ENCODE measurements at regions not wholly inside any gene's neighbourhood (a gene's known extent, or its start where the extent isn't known, plus 50 kb on each side); places are given as distances from the start of the nearest gene placed in this dataset.

DNA sequence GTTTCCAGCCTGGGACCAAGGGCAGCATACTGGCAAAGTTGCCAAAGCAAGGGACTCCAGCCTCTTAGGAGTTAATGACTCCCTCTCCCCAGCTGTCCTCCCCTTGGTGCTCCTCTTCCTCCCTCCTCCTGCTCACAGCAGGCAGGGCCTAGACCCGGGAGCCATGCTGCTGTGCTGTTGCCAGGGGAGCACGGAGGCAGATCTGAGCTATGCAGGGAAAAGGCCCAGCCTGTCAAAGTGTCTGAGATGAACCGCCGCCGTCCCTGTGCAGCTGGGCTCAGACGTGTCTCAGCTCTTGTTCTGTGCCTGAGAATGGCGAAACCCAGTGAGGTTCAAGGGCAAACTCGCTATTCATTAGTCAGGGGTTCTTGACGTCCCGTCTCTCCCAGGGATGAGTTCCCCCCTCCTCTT, 60.8 kb upstream of the POLG start:
- ChIA-PET CTCF (interaction anchor here (0.8 kb wide), 1 partner anchor 34 kb away, joined by 3 read pairs; no protein-coding TSS in a partner anchor), POLR2A (no interaction called here)
- intact Hi-C loops (cut with micrococcal nuclease; ENCODE audit: unreplicated experiment) (no loop called here), in situ Hi-C loops (cut with HindIII; ENCODE audit: low pct_unique_long_range_greater_than_20kb, low sequenced_read_pairs) (no loop called here)
- TF ChIP-seq TCF7L2 (IDR thresholded peaks at IDR 0.05; ENCODE audit: low read depth, low read length) (no peak), SIN3A (IDR thresholded peaks at IDR 0.05; ENCODE audit: borderline replicate concordance, insufficient read depth, low read depth, low read length) (no peak)
- no peak for ATAC-seq
- H3K36me3 ChIP-seq (ENCODE audit: control insufficient read depth, insufficient read depth, low read length) = no peaks in the 10 kb centered on the region
- H3K4me3 ChIP-seq (ENCODE audit: low read depth in 2 of 2, low read length in 2 of 2) = no peak overlapping the region
- BruUV-seq (replicated peaks) = no TSS peak
- no peak overlapping the region for H3K27ac ChIP-seq (ENCODE audit: low read length)
- no peak for DNase-seq (ENCODE audit: low read depth, low spot score)
- H3K9me3 ChIP-seq (ENCODE audit: control insufficient read depth, insufficient read depth, low read depth, low read length) = no peaks in the 10 kb centered on the region
- no peaks in the 10 kb centered on the region for H3K4me1 ChIP-seq (ENCODE audit: control insufficient read depth, insufficient read depth, low read length)
- no peaks in the 10 kb centered on the region for H3K27me3 ChIP-seq (ENCODE audit: control insufficient read depth, insufficient read depth, low read length)

GRCh38 chr15:89395031-89395430, 60.4 kb upstream of the POLG start:
- intact Hi-C loops (cut with micrococcal nuclease; ENCODE audit: unreplicated experiment) = no loop called here
- CTCF ChIA-PET = interaction anchor here (0.8 kb wide), 1 partner anchor 33 kb away, joined by 3 read pairs; no protein-coding TSS in a partner anchor
- no peak overlapping the region for H3K27ac ChIP-seq (ENCODE audit: low read length)
- no TSS peak for BruUV-seq (replicated peaks)
- H3K4me1 ChIP-seq (ENCODE audit: control insufficient read depth, insufficient read depth, low read length) = no peaks in the 10 kb centered on the region
- H3K4me3 ChIP-seq (ENCODE audit: low read depth in 2 of 2, low read length in 2 of 2) = no peak overlapping the region
- H3K27me3 ChIP-seq (ENCODE audit: control insufficient read depth, insufficient read depth, low read length) = no peaks in the 10 kb centered on the region
- in situ Hi-C loops (cut with HindIII; ENCODE audit: low pct_unique_long_range_greater_than_20kb, low sequenced_read_pairs) = no loop called here
- POLR2A ChIA-PET = interaction anchor here (0.6 kb wide), 1 partner anchor 106 kb away, joined by 3 read pairs; no protein-coding TSS in a partner anchor
- DNase-seq (ENCODE audit: low read depth, low spot score) (no peak), ATAC-seq (no peak)
- no peak for TF ChIP-seq POLR2AphosphoS5 (IDR thresholded peaks at IDR 0.05; ENCODE audit: low read depth, low read length)
- TF ChIP-seq CTCF (IDR thresholded peaks at IDR 0.05) = no peak
- no peak for TF ChIP-seq REST (IDR thresholded peaks at IDR 0.05; ENCODE audit: insufficient read depth in 1 of 2, low read depth in 2 of 2, low read length in 1 of 2)
- TF ChIP-seq SIN3A (IDR thresholded peaks at IDR 0.05; ENCODE audit: borderline replicate concordance, insufficient read depth, low read depth, low read length) = no peak
- H3K9me3 ChIP-seq (ENCODE audit: control insufficient read depth, insufficient read depth, low read depth, low read length) = no peaks in the 10 kb centered on the region
- H3K36me3 ChIP-seq (ENCODE audit: control insufficient read depth, insufficient read depth, low read length) = no peaks in the 10 kb centered on the region

DNA sequence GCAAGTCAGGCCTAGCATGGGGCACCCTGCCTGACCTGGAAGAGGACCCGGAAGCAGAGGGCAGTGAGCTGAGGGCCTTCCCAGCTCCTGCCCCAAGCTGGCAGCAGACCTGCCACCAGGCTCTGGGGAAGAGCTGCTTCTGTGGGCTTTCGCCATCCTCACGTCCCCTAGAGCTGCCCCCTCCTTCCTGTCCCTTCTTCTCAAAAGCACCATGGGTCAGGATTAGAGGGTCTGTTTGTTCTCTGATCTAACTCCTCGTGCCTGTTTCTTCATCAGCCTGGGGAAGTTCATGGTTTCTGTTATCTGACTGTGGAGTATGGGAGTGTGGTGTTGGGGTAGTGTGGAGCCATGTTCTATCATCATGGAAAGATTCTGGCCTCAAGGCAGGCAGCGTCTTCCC, 58.4 kb upstream of the POLG start:
- CTCF ChIA-PET = interaction anchor here (1.0 kb wide), 1 partner anchor 24 kb away, joined by 3 read pairs; no protein-coding TSS in a partner anchor

More for the DNA sequence above, 58.4 kb upstream of the POLG start:
- Histone ChIP-seq H3K36me3 (ENCODE audit: control insufficient read depth, insufficient read depth, low read length) (no peaks in the 10 kb centered on the region), H3K27ac (ENCODE audit: low read length) (no peak overlapping the region), H3K4me1 (ENCODE audit: control insufficient read depth, insufficient read depth, low read length) (no peaks in the 10 kb centered on the region), H3K9me3 (ENCODE audit: control insufficient read depth, insufficient read depth, low read depth, low read length) (no peaks in the 10 kb centered on the region), H3K27me3 (ENCODE audit: control insufficient read depth, insufficient read depth, low read length) (no peaks in the 10 kb centered on the region), H3K4me3 (ENCODE audit: low read depth in 2 of 2, low read length in 2 of 2) (no peak overlapping the region)
- in situ Hi-C loops (cut with HindIII; ENCODE audit: low pct_unique_long_range_greater_than_20kb, low sequenced_read_pairs) (no loop called here), intact Hi-C loops (cut with micrococcal nuclease; ENCODE audit: unreplicated experiment) (no loop called here)
- POLR2A ChIA-PET = no interaction called here
- DNase-seq (ENCODE audit: low read depth, low spot score) (no peak), ATAC-seq (no peak)
- BruUV-seq (replicated peaks) = no TSS peak
- TF ChIP-seq CTCF (IDR thresholded peaks at IDR 0.05) (no peak), SIN3A (IDR thresholded peaks at IDR 0.05; ENCODE audit: borderline replicate concordance, insufficient read depth, low read depth, low read length) (no peak), REST (IDR thresholded peaks at IDR 0.05; ENCODE audit: insufficient read depth in 1 of 2, low read depth in 2 of 2, low read length in 1 of 2) (no peak), POLR2AphosphoS5 (IDR thresholded peaks at IDR 0.05; ENCODE audit: low read depth, low read length) (no peak), TCF7L2 (IDR thresholded peaks at IDR 0.05; ENCODE audit: low read depth, low read length) (no peak)

All from Panc1 (cell line).